ENCODE measurements at regions not wholly inside any gene's neighbourhood (a gene's known extent, or its start where the extent isn't known, plus 50 kb on each side); places are given as distances from the start of the nearest gene placed in this dataset.

DNA sequence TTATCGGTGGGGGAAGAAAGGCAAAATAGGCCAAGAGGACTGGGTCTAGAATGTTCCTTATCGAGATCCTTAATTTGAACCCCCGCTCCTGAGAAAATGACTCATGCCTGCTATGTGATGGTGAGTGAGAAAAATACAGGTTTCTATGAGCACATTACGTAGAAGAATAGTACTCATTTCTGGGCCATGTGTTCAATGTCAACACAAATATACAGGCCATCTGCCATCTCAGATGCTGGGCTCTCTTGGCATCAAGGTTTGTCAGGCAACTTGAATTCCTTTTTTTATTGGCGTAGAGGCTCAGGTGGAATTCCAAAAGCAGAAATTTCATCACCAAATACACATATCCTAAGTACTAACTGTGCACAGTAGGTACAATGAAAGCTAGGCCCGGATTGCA is 81.4 kb upstream of the TRIM2 start:
- H3K36me3 ChIP-seq (ENCODE audit: control insufficient read depth, insufficient read depth, low read length), result no peaks in the 10 kb centered on the region
- no peak overlapping the region for H3K4me3 ChIP-seq (ENCODE audit: low read depth, low read length)
- H3K9ac ChIP-seq (ENCODE audit: low read depth, low read length), result no peak overlapping the region
- H3K9me3 ChIP-seq (ENCODE audit: control insufficient read depth, insufficient read depth, low read length), result no peaks in the 10 kb centered on the region
- no peaks in the 10 kb centered on the region for H3K27me3 ChIP-seq (ENCODE audit: control insufficient read depth, insufficient read depth, low read length)
- H3K4me1 ChIP-seq (ENCODE audit: control insufficient read depth, insufficient read depth, low read length), result peaks cover 5% of the 10 kb centered on the region

DNA sequence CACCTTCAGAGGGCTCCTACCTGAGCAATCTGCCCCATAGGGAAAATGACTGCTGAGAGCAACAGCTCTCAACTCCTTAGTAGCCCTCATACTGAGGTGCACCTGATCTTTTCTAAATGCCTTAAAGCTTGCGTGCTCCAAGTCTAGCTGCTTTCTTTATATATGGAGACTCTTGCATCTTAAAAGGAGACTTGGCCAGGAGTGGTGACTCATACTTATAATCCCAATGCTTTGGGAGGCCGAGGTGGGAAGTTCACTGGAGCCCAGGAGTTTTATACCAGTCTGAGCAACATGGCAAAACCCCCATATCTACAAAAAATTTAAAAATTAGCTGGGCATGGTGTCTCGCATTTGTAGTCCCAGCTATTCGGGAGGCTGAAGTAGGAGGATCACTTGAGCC is 78.1 kb upstream of the TRIM2 start:
- peaks cover 5% of the 10 kb centered on the region for H3K4me1 ChIP-seq (ENCODE audit: control insufficient read depth, insufficient read depth, low read length)
- no peaks in the 10 kb centered on the region for H3K27me3 ChIP-seq (ENCODE audit: control insufficient read depth, insufficient read depth, low read length)
- H3K4me3 ChIP-seq (ENCODE audit: low read depth, low read length), result no peak overlapping the region
- no peaks in the 10 kb centered on the region for H3K36me3 ChIP-seq (ENCODE audit: control insufficient read depth, insufficient read depth, low read length)
- H3K9ac ChIP-seq (ENCODE audit: low read depth, low read length), result no peak overlapping the region
- H3K9me3 ChIP-seq (ENCODE audit: control insufficient read depth, insufficient read depth, low read length), result no peaks in the 10 kb centered on the region

GRCh38 chr4:153127760-153128494 is 76.3 kb upstream of the TRIM2 start:
- Histone ChIP-seq H3K36me3 (ENCODE audit: control insufficient read depth, insufficient read depth, low read length) (no peaks in the 10 kb centered on the region), H3K4me1 (ENCODE audit: control insufficient read depth, insufficient read depth, low read length) (peaks cover 5% of the 10 kb centered on the region), H3K27me3 (ENCODE audit: control insufficient read depth, insufficient read depth, low read length) (no peaks in the 10 kb centered on the region), H3K4me3 (ENCODE audit: low read depth, low read length) (peak overlapping the region; percentile 26), H3K9ac (ENCODE audit: low read depth, low read length) (no peak overlapping the region), H3K9me3 (ENCODE audit: control insufficient read depth, insufficient read depth, low read length) (no peaks in the 10 kb centered on the region)

GRCh38 chr4:153131596-153131995 is 72.6 kb upstream of the TRIM2 start:
- Histone ChIP-seq H3K36me3 (ENCODE audit: control insufficient read depth, insufficient read depth, low read length) (no peaks in the 10 kb centered on the region), H3K4me3 (ENCODE audit: low read depth, low read length) (no peak overlapping the region), H3K9me3 (ENCODE audit: control insufficient read depth, insufficient read depth, low read length) (no peaks in the 10 kb centered on the region), H3K4me1 (ENCODE audit: control insufficient read depth, insufficient read depth, low read length) (peaks cover 5% of the 10 kb centered on the region), H3K27me3 (ENCODE audit: control insufficient read depth, insufficient read depth, low read length) (no peaks in the 10 kb centered on the region), H3K9ac (ENCODE audit: low read depth, low read length) (no peak overlapping the region)

GRCh38 chr4:153137159-153137558 is 67.1 kb upstream of the TRIM2 start:
- H3K4me1 ChIP-seq (ENCODE audit: control insufficient read depth, insufficient read depth, low read length), result no peaks in the 10 kb centered on the region

GRCh38 chr4:153137677-153138630 is 66.3 kb upstream of the TRIM2 start:
- Histone ChIP-seq H3K9me3 (ENCODE audit: control insufficient read depth, insufficient read depth, low read length) (no peaks in the 10 kb centered on the region), H3K4me3 (ENCODE audit: low read depth, low read length) (no peak overlapping the region), H3K27me3 (ENCODE audit: control insufficient read depth, insufficient read depth, low read length) (no peaks in the 10 kb centered on the region), H3K4me1 (ENCODE audit: control insufficient read depth, insufficient read depth, low read length) (no peaks in the 10 kb centered on the region), H3K36me3 (ENCODE audit: control insufficient read depth, insufficient read depth, low read length) (no peaks in the 10 kb centered on the region), H3K9ac (ENCODE audit: low read depth, low read length) (no peak overlapping the region)

More at GRCh38 chr4:153137159-153137558, 67.1 kb upstream of the TRIM2 start:
- H3K27me3 ChIP-seq (ENCODE audit: control insufficient read depth, insufficient read depth, low read length), result no peaks in the 10 kb centered on the region
- no peak overlapping the region for H3K4me3 ChIP-seq (ENCODE audit: low read depth, low read length)
- no peaks in the 10 kb centered on the region for H3K36me3 ChIP-seq (ENCODE audit: control insufficient read depth, insufficient read depth, low read length)
- no peak overlapping the region for H3K9ac ChIP-seq (ENCODE audit: low read depth, low read length)
- no peaks in the 10 kb centered on the region for H3K9me3 ChIP-seq (ENCODE audit: control insufficient read depth, insufficient read depth, low read length)

DNA sequence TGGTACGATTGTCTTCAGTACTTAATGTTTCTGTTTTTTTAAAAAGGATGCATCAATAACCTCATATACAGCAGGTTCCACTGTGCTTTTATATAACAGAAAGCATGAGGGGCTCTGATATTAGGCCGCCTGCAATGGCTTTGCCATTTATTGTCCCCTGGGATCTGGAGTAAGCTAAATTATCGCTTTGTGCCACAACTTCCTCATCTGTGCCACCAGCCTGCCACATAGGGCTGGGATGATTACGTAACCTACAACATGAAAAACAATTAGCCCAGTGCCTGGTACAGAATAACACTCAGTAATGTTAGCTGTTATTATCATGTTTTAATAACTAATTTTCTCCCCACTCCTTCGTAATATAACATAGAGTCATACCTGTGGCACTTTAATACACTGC is 65.5 kb upstream of the TRIM2 start:
- H3K27me3 ChIP-seq (ENCODE audit: control insufficient read depth, insufficient read depth, low read length), result no peaks in the 10 kb centered on the region
- H3K4me1 ChIP-seq (ENCODE audit: control insufficient read depth, insufficient read depth, low read length), result peaks cover under 1% of the 10 kb centered on the region
- H3K4me3 ChIP-seq (ENCODE audit: low read depth, low read length), result no peak overlapping the region
- no peaks in the 10 kb centered on the region for H3K9me3 ChIP-seq (ENCODE audit: control insufficient read depth, insufficient read depth, low read length)
- H3K9ac ChIP-seq (ENCODE audit: low read depth, low read length), result no peak overlapping the region
- H3K36me3 ChIP-seq (ENCODE audit: control insufficient read depth, insufficient read depth, low read length), result no peaks in the 10 kb centered on the region

GRCh38 chr4:153140294-153140693 is 63.9 kb upstream of the TRIM2 start:
- no peaks in the 10 kb centered on the region for H3K27me3 ChIP-seq (ENCODE audit: control insufficient read depth, insufficient read depth, low read length)
- no peaks in the 10 kb centered on the region for H3K36me3 ChIP-seq (ENCODE audit: control insufficient read depth, insufficient read depth, low read length)
- no peak overlapping the region for H3K4me3 ChIP-seq (ENCODE audit: low read depth, low read length)
- peaks cover 2% of the 10 kb centered on the region for H3K4me1 ChIP-seq (ENCODE audit: control insufficient read depth, insufficient read depth, low read length)
- no peaks in the 10 kb centered on the region for H3K9me3 ChIP-seq (ENCODE audit: control insufficient read depth, insufficient read depth, low read length)
- H3K9ac ChIP-seq (ENCODE audit: low read depth, low read length), result no peak overlapping the region

- Histone ChIP-seq H3K9ac (ENCODE audit: low read depth, low read length) (no peak overlapping the region), H3K4me1 (ENCODE audit: control insufficient read depth, insufficient read depth, low read length) (peaks cover 7% of the 10 kb centered on the region), H3K4me3 (ENCODE audit: low read depth, low read length) (no peak overlapping the region), H3K27me3 (ENCODE audit: control insufficient read depth, insufficient read depth, low read length) (no peaks in the 10 kb centered on the region), H3K36me3 (ENCODE audit: control insufficient read depth, insufficient read depth, low read length) (no peaks in the 10 kb centered on the region), H3K9me3 (ENCODE audit: control insufficient read depth, insufficient read depth, low read length) (no peaks in the 10 kb centered on the region)
Measured at GRCh38 chr4:153141238-153141637, 63.0 kb upstream of the TRIM2 start.

- Histone ChIP-seq H3K27me3 (ENCODE audit: control insufficient read depth, insufficient read depth, low read length) (no peaks in the 10 kb centered on the region), H3K9ac (ENCODE audit: low read depth, low read length) (no peak overlapping the region), H3K36me3 (ENCODE audit: control insufficient read depth, insufficient read depth, low read length) (no peaks in the 10 kb centered on the region), H3K4me3 (ENCODE audit: low read depth, low read length) (no peak overlapping the region), H3K4me1 (ENCODE audit: control insufficient read depth, insufficient read depth, low read length) (peaks cover 17% of the 10 kb centered on the region), H3K9me3 (ENCODE audit: control insufficient read depth, insufficient read depth, low read length) (no peaks in the 10 kb centered on the region)
Measured at GRCh38 chr4:153142700-153143438, 61.4 kb upstream of the TRIM2 start.

- no peak overlapping the region for H3K4me3 ChIP-seq (ENCODE audit: low read depth, low read length)
- no peak overlapping the region for H3K9ac ChIP-seq (ENCODE audit: low read depth, low read length)
- peaks cover 17% of the 10 kb centered on the region for H3K4me1 ChIP-seq (ENCODE audit: control insufficient read depth, insufficient read depth, low read length)
- H3K27me3 ChIP-seq (ENCODE audit: control insufficient read depth, insufficient read depth, low read length), result no peaks in the 10 kb centered on the region
- H3K36me3 ChIP-seq (ENCODE audit: control insufficient read depth, insufficient read depth, low read length), result no peaks in the 10 kb centered on the region
- H3K9me3 ChIP-seq (ENCODE audit: control insufficient read depth, insufficient read depth, low read length), result no peaks in the 10 kb centered on the region
Measured at GRCh38 chr4:153143527-153144348, 60.5 kb upstream of the TRIM2 start.
